Ishikawa (cell line): ENCODE measurements at regions not wholly inside any gene's neighbourhood (a gene's known extent, or its start where the extent isn't known, plus 50 kb on each side); places are given as distances from the start of the nearest gene placed in this dataset.

Experiments used
- CEBPB ChIP-seq: IDR thresholded peaks from 2 replicates; pipeline ENCODE4 v1.6.1; 2012
- CREB1 ChIP-seq: IDR thresholded peaks from 2 replicates; pipeline ENCODE4 v1.6.1; 2012; ENCODE audit warnings: low read depth
- EGR1 ChIP-seq: IDR thresholded peaks from 2 replicates; pipeline ENCODE4 v1.6.1; 2012
- EP300 ChIP-seq: IDR thresholded peaks from 2 replicates; pipeline ENCODE4 v1.6.1; 2012; ENCODE audit warnings: borderline replicate concordance
- FOXM1 ChIP-seq: IDR thresholded peaks from 2 replicates; pipeline ENCODE4 v1.6.1; 2012; ENCODE audit warnings: low read depth, borderline replicate concordance
- NFIC ChIP-seq: IDR thresholded peaks from 2 replicates; pipeline ENCODE4 v1.6.1; 2012
- RAD21 ChIP-seq: IDR thresholded peaks from 2 replicates; pipeline ENCODE4 v1.6.1; 2012; ENCODE audit warnings: low read depth
- TAF1 ChIP-seq: IDR thresholded peaks from 2 replicates; pipeline ENCODE4 v1.6.1; 2012; ENCODE audit warnings: low read depth, mild to moderate bottlenecking
- TCF12 ChIP-seq: IDR thresholded peaks from 2 replicates; pipeline ENCODE4 v1.6.1; 2012; ENCODE audit warnings: low read depth
- TEAD4 ChIP-seq: IDR thresholded peaks from 2 replicates; pipeline ENCODE4 v1.6.1; 2012
- YY1 ChIP-seq: IDR thresholded peaks from 2 replicates; pipeline ENCODE4 v1.6.1; 2012; ENCODE audit warnings: low read depth
- ZBTB7A ChIP-seq: IDR thresholded peaks from 2 replicates; pipeline ENCODE4 v1.6.1; 2012; ENCODE audit warnings: low read depth
- TF ChIP-seq, protein P1 (sequence below): IDR thresholded peaks from 2 replicates; pipeline ENCODE4 v1.6.1; 2012
- TF ChIP-seq, protein P2 (sequence below): IDR thresholded peaks from 2 replicates; pipeline ENCODE4 v1.6.1; 2012; ENCODE audit warnings: low read depth, mild to moderate bottlenecking
- TF ChIP-seq, protein P3 (sequence below): IDR thresholded peaks from 2 replicates; pipeline ENCODE4 v1.6.1; 2012

DNA sequence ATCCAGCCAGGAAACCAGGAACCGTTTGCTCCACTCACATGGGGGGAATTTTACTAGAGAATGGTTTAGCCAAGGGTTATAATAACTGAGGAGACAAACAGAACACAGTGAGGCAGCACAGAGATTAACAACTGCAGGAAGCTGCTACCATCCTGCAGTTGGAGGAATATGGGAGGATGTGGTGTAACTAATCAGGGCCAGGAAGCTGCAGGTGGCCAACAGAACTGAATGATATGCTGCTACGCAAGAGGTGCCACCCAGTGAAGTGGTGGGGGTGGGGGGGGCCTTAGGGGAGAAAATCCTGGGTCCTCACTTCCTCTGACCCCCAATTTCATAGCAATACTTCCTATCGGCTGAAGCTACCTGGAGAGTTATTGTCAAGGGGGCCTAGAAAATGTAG, 306.4 kb upstream of the STT3B start:
- no peak for TF ChIP-seq EP300
- no peak for TF ChIP-seq TCF12
- TF ChIP-seq, protein P1, sequence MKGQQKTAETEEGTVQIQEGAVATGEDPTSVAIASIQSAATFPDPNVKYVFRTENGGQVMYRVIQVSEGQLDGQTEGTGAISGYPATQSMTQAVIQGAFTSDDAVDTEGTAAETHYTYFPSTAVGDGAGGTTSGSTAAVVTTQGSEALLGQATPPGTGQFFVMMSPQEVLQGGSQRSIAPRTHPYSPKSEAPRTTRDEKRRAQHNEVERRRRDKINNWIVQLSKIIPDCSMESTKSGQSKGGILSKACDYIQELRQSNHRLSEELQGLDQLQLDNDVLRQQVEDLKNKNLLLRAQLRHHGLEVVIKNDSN = no peak
- TF ChIP-seq ZBTB7A = no peak
- TF ChIP-seq TEAD4 = no peak
- no peak for TF ChIP-seq CREB1
- TF ChIP-seq, protein P2, sequence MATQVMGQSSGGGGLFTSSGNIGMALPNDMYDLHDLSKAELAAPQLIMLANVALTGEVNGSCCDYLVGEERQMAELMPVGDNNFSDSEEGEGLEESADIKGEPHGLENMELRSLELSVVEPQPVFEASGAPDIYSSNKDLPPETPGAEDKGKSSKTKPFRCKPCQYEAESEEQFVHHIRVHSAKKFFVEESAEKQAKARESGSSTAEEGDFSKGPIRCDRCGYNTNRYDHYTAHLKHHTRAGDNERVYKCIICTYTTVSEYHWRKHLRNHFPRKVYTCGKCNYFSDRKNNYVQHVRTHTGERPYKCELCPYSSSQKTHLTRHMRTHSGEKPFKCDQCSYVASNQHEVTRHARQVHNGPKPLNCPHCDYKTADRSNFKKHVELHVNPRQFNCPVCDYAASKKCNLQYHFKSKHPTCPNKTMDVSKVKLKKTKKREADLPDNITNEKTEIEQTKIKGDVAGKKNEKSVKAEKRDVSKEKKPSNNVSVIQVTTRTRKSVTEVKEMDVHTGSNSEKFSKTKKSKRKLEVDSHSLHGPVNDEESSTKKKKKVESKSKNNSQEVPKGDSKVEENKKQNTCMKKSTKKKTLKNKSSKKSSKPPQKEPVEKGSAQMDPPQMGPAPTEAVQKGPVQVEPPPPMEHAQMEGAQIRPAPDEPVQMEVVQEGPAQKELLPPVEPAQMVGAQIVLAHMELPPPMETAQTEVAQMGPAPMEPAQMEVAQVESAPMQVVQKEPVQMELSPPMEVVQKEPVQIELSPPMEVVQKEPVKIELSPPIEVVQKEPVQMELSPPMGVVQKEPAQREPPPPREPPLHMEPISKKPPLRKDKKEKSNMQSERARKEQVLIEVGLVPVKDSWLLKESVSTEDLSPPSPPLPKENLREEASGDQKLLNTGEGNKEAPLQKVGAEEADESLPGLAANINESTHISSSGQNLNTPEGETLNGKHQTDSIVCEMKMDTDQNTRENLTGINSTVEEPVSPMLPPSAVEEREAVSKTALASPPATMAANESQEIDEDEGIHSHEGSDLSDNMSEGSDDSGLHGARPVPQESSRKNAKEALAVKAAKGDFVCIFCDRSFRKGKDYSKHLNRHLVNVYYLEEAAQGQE = no peak
- TF ChIP-seq, protein P3, sequence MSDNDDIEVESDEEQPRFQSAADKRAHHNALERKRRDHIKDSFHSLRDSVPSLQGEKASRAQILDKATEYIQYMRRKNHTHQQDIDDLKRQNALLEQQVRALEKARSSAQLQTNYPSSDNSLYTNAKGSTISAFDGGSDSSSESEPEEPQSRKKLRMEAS = no peak
- TF ChIP-seq FOXM1 = no peak
- TF ChIP-seq YY1 = no peak
- TF ChIP-seq CEBPB = no peak
- no peak for TF ChIP-seq TAF1
- TF ChIP-seq RAD21 = no peak
- TF ChIP-seq EGR1 = no peak
- no peak for TF ChIP-seq NFIC

DNA sequence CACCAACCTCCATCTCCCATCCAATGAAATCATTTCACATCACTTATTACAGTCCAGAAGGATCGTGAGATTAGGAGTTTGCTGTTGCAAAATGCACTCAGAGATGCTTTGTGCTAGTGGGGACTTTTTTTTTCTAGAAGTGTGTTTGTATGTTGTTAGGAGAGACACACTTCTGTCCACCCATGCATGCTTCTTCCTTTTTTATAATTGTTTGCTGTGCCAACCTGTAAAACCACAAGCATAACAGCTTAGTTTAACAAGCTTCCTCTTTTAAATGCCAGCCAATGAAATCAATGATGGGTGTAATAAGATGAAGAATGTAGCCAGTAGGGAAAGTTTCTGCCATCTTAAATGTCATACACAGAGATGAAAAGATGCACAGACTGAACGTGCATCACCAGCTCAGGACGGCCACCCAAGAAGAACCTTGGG, 305.6 kb upstream of the STT3B start:
- TF ChIP-seq, protein P2 = no peak
- TF ChIP-seq, protein P3 = no peak
- no peak for TF ChIP-seq YY1

DNA sequence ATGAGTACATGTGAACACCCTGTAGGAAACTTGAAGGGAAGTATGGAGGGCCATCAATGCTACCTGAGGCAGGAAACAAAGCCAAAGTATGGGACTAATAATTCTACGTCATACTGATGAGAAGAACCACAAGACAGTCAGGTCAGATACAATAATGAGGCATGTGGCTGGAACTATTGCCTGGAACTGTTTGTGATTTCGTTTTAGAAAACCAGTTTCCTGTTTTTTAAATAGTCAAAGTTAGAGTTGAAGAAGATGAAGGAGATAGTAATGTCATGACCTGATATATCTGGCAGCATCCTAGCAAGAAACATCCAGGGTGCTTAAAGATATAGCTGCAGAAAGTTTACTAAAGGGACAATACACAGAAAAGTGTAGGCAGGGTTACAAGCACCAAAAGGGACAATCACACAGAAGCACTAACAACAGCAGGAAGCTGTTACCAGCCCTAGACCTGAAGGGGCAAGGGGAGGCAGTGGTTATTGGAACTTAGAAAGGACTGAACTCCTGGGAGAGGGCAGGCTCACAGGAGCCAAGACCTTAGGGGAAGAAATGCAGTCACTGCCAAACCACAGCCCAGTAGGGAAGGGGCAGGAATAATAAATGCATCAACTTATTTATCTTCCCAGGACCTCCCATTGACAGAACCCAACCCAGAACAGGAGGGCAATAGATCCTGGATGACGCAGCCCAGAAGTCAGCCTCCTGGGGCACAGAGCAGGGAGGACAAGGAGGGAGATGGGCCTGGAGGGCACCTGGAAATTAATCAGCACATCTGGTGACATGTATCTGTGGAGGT, 302.1 kb upstream of the STT3B start:
- TF ChIP-seq NFIC = no peak
- no peak for TF ChIP-seq FOXM1
- no peak for TF ChIP-seq EGR1
- no peak for TF ChIP-seq YY1
- TF ChIP-seq RAD21 = no peak
- no peak for TF ChIP-seq EP300
- TF ChIP-seq, protein P2 = no peak
- TF ChIP-seq, protein P3 = no peak
- no peak for TF ChIP-seq ZBTB7A
- TF ChIP-seq CEBPB = no peak
- TF ChIP-seq CREB1 = no peak
- TF ChIP-seq, protein P1 = no peak
- no peak for TF ChIP-seq TEAD4
- no peak for TF ChIP-seq TCF12
